Heart right ventricle (tissue), 16 donors: ENCODE measurements at regions not wholly inside any gene's neighbourhood (a gene's known extent, or its start where the extent isn't known, plus 50 kb on each side); places are given as distances from the start of the nearest gene placed in this dataset.

Experiments used
- ATAC-seq, 8 donors: fragments of 200-7000 bp; cut with Tn5 transposase; one replicate each; pipeline ENCODE4 v1.9.1; 2020; ENCODE audit warnings: mild to moderate bottlenecking in 8 of 8, moderate library complexity in 8 of 8, moderate number of reproducible peaks in 1 of 8
- DNase-seq, 2 donors: peaks; one replicate each; pipeline ENCODE4 v3.0.0-alpha.2; 2020
- H3K27ac ChIP-seq, 10 donors: fragments of 200-600 bp; sonication (generic) in 2 of 10; one replicate each; pipeline versions ENCODE4 v1.5.0 to v1.8.0; 2020 to 2022; ENCODE audit warnings: mild to moderate bottlenecking in 3 of 10
- H3K27me3 ChIP-seq, 7 donors: fragments of 200-600 bp; one replicate each; pipeline ENCODE4 v1.8.0; 2021 to 2022; ENCODE audit warnings: mild to moderate bottlenecking in 2 of 7
- H3K36me3 ChIP-seq, 9 donors: fragments of 200-600 bp; sonication (generic) in 1 of 9; one replicate each; pipeline versions ENCODE4 v1.5.0 to v1.8.0; 2020 to 2022; ENCODE audit warnings: mild to moderate bottlenecking in 2 of 9
- H3K4me1 ChIP-seq, 9 donors: fragments of 200-600 bp; sonication (generic) in 1 of 9; one replicate each; pipeline versions ENCODE4 v1.5.0 to v1.8.0; 2020 to 2022; ENCODE audit warnings: mild to moderate bottlenecking in 4 of 9
- H3K4me3 ChIP-seq, 10 donors: fragments of 200-600 bp; sonication (generic) in 2 of 10; one replicate each; pipeline versions ENCODE4 v1.5.0 to v1.8.0; 2020 to 2022; ENCODE audit warnings: mild to moderate bottlenecking in 7 of 10, moderate library complexity in 2 of 10
- H3K9me3 ChIP-seq, 11 donors: fragments of 200-600 bp in 10 of 11; sonication (generic) in 2 of 11; one replicate each; pipeline versions ENCODE4 v1.5.0 to v1.8.0; 2013 to 2022; ENCODE audit warnings: mild to moderate bottlenecking in 2 of 11, control low read depth in 1 of 11, moderate library complexity in 1 of 11
- CTCF ChIP-seq, 9 donors: fragments of 200-600 bp; sonication (generic) in 2 of 9; IDR thresholded peaks; one replicate each; pipeline versions ENCODE4 v1.5.0 to v1.8.0; 2021 to 2022; ENCODE audit warnings: antibody characterized with exemption in 9 of 9, mild to moderate bottlenecking in 5 of 9, moderate library complexity in 1 of 9
- WGBS, 2 donors: extraction: QIAGEN DNeasy Blood & Tissue Kit; methylation state at CpG; one replicate each; pipeline ENCODE4 v1.1.7; 2013; ENCODE audit warnings: inconsistent platforms in 1 of 2; 5-methylcytosine and 5-hydroxymethylcytosine counted together
- intact Hi-C, 10 donors: fragments of 100-400 bp; cut with DNase I; formaldehyde crosslinking; loops; one replicate each; pipeline versions ENCODE4 v1.11.1 to v1.14.2; 2022
- donor health status: Arrhythmogenic right ventricular cardiomyopathy.
- donor health status: ischemic (EF 13 %, LVEDD 7.1; RV severe dilation, severe dysfunction).
- donor health status: healthy with polysubstance abuse.
- donor health status: DM: no; HTN: yes; CAD: no.
- donor health status: DM: no; HTN: no; CAD: no.
- donor health status: ischemic (EF 25% LVEDD 6.9; RV normal size, moderate dysfunction).
- donor health status: ischemic (EF 25% LVEDD 5.7; RV mildly dilated, moderate dysfunction).
- donor health status: healthy.
- donor health status: DM: yes; HTN: yes; CAD: no.
- donor health status: Ischemic cardiomyopathy.
- donor health status: ischemic (EF 35%, LVEDD 5.7; RV mildly dilated, moderate dysfunction).
- donor health status: nonischemic (EF 11% LVEDD 7.7; RV severe dilation, severe dysfunction).
- donor health status: DM: yes; HTN: yes; CAD: no.
- donor health status: PGD.
- donor health status: ischemic (EF 29% LVEDD 5.4; RV normal size, mild dysfunction).
- donor health status: nonischemic (EF 23%, LVEDD 6.1; RV moderate dilation, normal function).

- ATAC-seq (no peak), DNase-seq (no peak)
- no peaks in the 10 kb centered on the region for H3K27me3 ChIP-seq
- H3K4me1 ChIP-seq, result no peaks in the 10 kb centered on the region
- intact Hi-C loops, result no loop called here
- no peak overlapping the region for H3K4me3 ChIP-seq
- peaks cover 0 to 16% (median 0%) of the 10 kb centered on the region in 11 donors for H3K9me3 ChIP-seq
- H3K36me3 ChIP-seq, result no peaks in the 10 kb centered on the region
- TF ChIP-seq CTCF (IDR thresholded peaks at IDR 0.05), result no peak
- no peak overlapping the region for H3K27ac ChIP-seq
- 71 to 82% methylated on average over 4 of the region's 4 CpGs for WGBS, 2 donors
Observed at GRCh38 chr1:104435255-104435654, 685.6 kb downstream of the AMY1C start.

DNA sequence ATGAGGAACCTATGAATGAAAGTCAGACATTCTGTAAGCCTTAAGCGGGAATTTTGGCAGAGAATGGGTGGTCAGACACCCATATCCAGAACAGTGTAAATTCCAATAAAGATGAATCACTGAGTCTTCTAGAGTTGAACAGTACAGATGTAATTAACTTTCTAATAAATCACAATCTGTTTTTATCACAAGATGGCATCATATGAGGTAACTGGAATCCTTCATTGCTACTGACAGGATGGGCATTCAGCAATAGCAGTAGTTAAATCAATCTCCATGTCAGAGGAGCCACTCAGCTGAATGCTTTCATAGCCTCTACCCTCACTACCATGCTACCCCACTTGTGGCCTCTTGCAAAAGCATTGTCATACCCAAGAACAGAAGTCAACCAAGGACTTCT is 690.3 kb downstream of the AMY1C start:
- DNase-seq (no peak), ATAC-seq (no peak)
- Histone ChIP-seq H3K27ac (no peak overlapping the region), H3K4me1 (no peaks in the 10 kb centered on the region), H3K36me3 (no peaks in the 10 kb centered on the region), H3K27me3 (no peaks in the 10 kb centered on the region), H3K4me3 (no peak overlapping the region), H3K9me3 (peaks cover 0 to 24% (median 0%) of the 10 kb centered on the region in 11 donors)
- no peak for TF ChIP-seq CTCF (IDR thresholded peaks at IDR 0.05)
- WGBS, 2 donors, result 81 to 87% methylated on average over 1 of the region's 1 CpG
- intact Hi-C loops, result no loop called here

- ATAC-seq (no peak), DNase-seq (no peak)
- Histone ChIP-seq H3K9me3 (peaks cover 0 to 70% (median 28%) of the 10 kb centered on the region in 11 donors), H3K36me3 (no peaks in the 10 kb centered on the region), H3K27ac (no peak overlapping the region), H3K27me3 (no peaks in the 10 kb centered on the region), H3K4me1 (no peaks in the 10 kb centered on the region), H3K4me3 (no peak overlapping the region)
- intact Hi-C loops, result no loop called here
- TF ChIP-seq CTCF (IDR thresholded peaks at IDR 0.05), result no peak
- WGBS, 2 donors, result 77 to 95% methylated on average over 1 of the region's 1 CpG
Observed at GRCh38 chr1:104456724-104457123, 707.0 kb downstream of the AMY1C start.

DNA sequence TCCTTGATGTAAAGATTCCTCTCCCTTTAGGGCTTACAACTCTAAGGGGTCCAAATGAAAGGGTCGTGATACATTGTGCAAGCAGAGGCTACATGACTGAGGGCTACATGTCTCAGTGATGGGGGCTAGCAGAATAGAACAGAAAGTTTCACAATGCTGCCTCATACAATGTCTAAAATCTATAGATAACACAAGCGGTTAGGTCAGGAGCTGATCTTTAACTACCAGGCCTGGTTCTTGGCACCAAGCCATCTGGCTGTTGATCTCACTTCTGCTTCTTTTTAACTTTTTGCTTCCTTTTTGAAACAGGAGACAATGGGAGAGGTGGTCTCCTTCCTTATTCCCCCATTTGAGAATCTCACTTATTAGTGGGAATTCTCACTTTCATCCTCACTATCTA is 710.2 kb downstream of the AMY1C start:
- H3K4me3 ChIP-seq, result no peak overlapping the region
- TF ChIP-seq CTCF (IDR thresholded peaks at IDR 0.05), result no peak
- intact Hi-C loops, result no loop called here
- no peaks in the 10 kb centered on the region for H3K27me3 ChIP-seq
- peaks cover 0 to 82% (median 24%) of the 10 kb centered on the region in 11 donors for H3K9me3 ChIP-seq
- H3K36me3 ChIP-seq, result no peaks in the 10 kb centered on the region
- H3K27ac ChIP-seq, result no peak overlapping the region
- no peaks in the 10 kb centered on the region for H3K4me1 ChIP-seq
- no peak for DNase-seq
- no peak for ATAC-seq
- 55 to 62% methylated on average over 2 of the region's 2 CpGs for WGBS, 2 donors

DNA sequence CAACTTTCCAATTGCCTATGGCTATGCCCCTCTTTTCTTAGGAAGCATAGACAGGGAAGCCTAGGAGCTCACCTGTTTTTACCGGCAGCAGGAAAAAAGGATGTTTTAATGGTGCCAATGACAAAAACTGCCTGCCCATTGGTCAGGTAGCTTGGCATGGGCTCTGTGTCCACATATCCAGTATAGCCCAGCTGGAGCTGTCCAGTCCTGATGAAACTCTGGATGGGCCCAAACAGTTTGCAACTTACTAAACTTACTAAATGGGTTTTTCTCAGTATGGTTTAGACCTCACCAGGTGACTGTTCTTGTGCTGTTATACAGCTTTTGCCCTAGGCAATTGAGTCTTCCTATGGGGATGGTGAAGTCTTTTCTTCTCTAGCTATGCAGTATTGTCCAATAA is 711.2 kb downstream of the AMY1C start:
- 95% methylated on average over 1 of the region's 1 CpG for WGBS, 2 donors

More for the DNA sequence above, 711.2 kb downstream of the AMY1C start:
- no peaks in the 10 kb centered on the region for H3K4me1 ChIP-seq
- H3K9me3 ChIP-seq, result peaks cover 0 to 79% (median 24%) of the 10 kb centered on the region in 11 donors
- H3K4me3 ChIP-seq, result no peak overlapping the region
- ATAC-seq (no peak), DNase-seq (no peak)
- H3K27ac ChIP-seq, result no peak overlapping the region
- intact Hi-C loops, result no loop called here
- H3K36me3 ChIP-seq, result no peaks in the 10 kb centered on the region
- no peak for TF ChIP-seq CTCF (IDR thresholded peaks at IDR 0.05)
- no peaks in the 10 kb centered on the region for H3K27me3 ChIP-seq
